NT2/D1 (cell line): ENCODE measurements at regions not wholly inside any gene's neighbourhood (a gene's known extent, or its start where the extent isn't known, plus 50 kb on each side); places are given as distances from the start of the nearest gene placed in this dataset.

Experiments
- SUZ12 ChIP-seq: IDR thresholded peaks from 2 replicates; pipeline ENCODE4 v1.6.1; 2011; ENCODE audit not compliant: insufficient read length, insufficient read depth; ENCODE audit errors: extremely low read depth
- YY1 ChIP-seq: IDR thresholded peaks from 2 replicates; pipeline ENCODE4 v1.6.1; 2011; ENCODE audit not compliant: insufficient read length, insufficient read depth

DNA sequence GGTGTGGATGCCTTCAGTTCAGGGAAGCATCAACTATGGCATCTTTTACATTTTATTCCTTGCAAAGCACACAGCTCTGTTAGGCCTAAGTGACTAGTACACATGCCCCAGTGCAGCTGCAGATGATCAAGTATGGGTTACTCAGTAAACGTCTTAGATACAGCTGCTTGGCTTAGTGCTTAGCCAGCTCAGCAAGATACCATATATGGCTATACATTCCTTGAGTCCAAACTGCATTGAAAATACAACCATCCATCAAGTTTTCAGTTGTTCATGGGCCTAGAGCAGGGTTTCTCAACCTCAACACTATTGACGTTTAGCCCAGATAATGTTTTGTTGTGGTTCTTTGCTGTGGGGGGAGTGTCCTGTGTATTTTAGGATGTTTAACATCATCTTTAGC lies 769.9 kb downstream of the TSN start:
- TF ChIP-seq YY1 (no peak), SUZ12 (no peak)
